MM.1S (cell line): ENCODE measurements at regions not wholly inside any gene's neighbourhood (a gene's known extent, or its start where the extent isn't known, plus 50 kb on each side); places are given as distances from the start of the nearest gene placed in this dataset.

ENCODE experiments used
- EZH2 ChIP-seq: fragments of 300-600 bp; sonication (generic); optimal IDR thresholded peaks from 2 replicates; pipeline ENCODE3; 2017; ENCODE audit warnings: low read depth, mild to moderate bottlenecking, antibody characterized with exemption, low read length, mixed read lengths
- EZH2phosphoT487 ChIP-seq: fragments of 300-600 bp; sonication (generic); IDR thresholded peaks from 2 replicates; pipeline ENCODE4 v1.6.1; 2018; ENCODE audit warnings: antibody characterized with exemption, low read length
- TF ChIP-seq, protein P1 (sequence below): fragments of 300-600 bp; sonication (generic); IDR thresholded peaks from 2 replicates; pipeline ENCODE4 v1.5.1; 2016; ENCODE audit warnings: antibody characterized with exemption, low read length, mixed read lengths

DNA sequence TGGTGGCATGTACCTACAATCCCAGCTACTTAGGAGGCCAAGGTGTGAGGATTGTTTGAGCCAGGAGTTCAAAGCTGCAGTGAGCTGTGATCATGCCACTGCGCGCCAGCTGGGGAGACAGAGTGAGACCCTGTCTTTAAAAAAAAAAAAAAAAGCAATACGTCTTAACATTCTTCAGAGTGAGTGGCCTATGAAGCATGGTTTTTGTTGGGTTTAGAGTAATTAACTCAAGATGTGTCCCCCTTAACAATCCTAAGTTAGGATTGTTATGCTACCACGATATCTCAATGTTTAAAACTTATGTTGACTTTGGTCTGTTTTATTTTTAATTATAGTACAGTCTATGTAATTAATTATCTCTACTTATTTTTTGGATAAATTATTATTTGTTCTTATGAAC lies 156.1 kb downstream of the HIPK3 start:
- TF ChIP-seq, protein P1, sequence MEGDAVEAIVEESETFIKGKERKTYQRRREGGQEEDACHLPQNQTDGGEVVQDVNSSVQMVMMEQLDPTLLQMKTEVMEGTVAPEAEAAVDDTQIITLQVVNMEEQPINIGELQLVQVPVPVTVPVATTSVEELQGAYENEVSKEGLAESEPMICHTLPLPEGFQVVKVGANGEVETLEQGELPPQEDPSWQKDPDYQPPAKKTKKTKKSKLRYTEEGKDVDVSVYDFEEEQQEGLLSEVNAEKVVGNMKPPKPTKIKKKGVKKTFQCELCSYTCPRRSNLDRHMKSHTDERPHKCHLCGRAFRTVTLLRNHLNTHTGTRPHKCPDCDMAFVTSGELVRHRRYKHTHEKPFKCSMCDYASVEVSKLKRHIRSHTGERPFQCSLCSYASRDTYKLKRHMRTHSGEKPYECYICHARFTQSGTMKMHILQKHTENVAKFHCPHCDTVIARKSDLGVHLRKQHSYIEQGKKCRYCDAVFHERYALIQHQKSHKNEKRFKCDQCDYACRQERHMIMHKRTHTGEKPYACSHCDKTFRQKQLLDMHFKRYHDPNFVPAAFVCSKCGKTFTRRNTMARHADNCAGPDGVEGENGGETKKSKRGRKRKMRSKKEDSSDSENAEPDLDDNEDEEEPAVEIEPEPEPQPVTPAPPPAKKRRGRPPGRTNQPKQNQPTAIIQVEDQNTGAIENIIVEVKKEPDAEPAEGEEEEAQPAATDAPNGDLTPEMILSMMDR = no peak
- TF ChIP-seq EZH2 = no peak
- TF ChIP-seq EZH2phosphoT487 = no peak
